Uterus (tissue), 2 donors: ENCODE measurements at regions not wholly inside any gene's neighbourhood (a gene's known extent, or its start where the extent isn't known, plus 50 kb on each side); places are given as distances from the start of the nearest gene placed in this dataset.

Experiments
- CTCF ChIP-seq, 4 experiments: fragments of 200-600 bp in 2 of 4; fragments of 450-650 bp in 2 of 4; sonication (generic) in 2 of 4; IDR thresholded peaks; one replicate each; pipeline ENCODE4 v1.5.1; 2016 to 2019; ENCODE audit warnings: antibody characterized with exemption in 4 of 4, mild to moderate bottlenecking in 2 of 4, moderate library complexity in 1 of 4
- POLR2A ChIP-seq, 2 donors: fragments of 450-650 bp; IDR thresholded peaks; one replicate each; pipeline ENCODE4 v1.6.1; 2016; ENCODE audit warnings: antibody characterized with exemption in 2 of 2, mild to moderate bottlenecking in 1 of 2, moderate library complexity in 1 of 2

- no peak for TF ChIP-seq CTCF (IDR thresholded peaks at IDR 0.05)
- TF ChIP-seq POLR2A (IDR thresholded peaks at IDR 0.05): no peak
Observed at GRCh38 chr4:3711183-3712111, 54.7 kb upstream of the ADRA2C start.
